ENCODE measurements at regions not wholly inside any gene's neighbourhood (a gene's known extent, or its start where the extent isn't known, plus 50 kb on each side); places are given as distances from the start of the nearest gene placed in this dataset.

- Histone ChIP-seq H3K27ac (no peak overlapping the region), H3K36me3 (no peaks in the 10 kb centered on the region), H3K27me3 (peaks cover 5% of the 10 kb centered on the region), H3K4me3 (no peak overlapping the region), H3K9me3 (no peaks in the 10 kb centered on the region), H3K4me1 (peaks cover 11% of the 10 kb centered on the region)
- WGBS = 51% methylated on average over 3 of the region's 3 CpGs
- no peak for DNase-seq (ENCODE audit: low spot score in 2 of 2)
- TF ChIP-seq POLR2AphosphoS5 (IDR thresholded peaks at IDR 0.05) = no peak
- TF ChIP-seq, protein P1, sequence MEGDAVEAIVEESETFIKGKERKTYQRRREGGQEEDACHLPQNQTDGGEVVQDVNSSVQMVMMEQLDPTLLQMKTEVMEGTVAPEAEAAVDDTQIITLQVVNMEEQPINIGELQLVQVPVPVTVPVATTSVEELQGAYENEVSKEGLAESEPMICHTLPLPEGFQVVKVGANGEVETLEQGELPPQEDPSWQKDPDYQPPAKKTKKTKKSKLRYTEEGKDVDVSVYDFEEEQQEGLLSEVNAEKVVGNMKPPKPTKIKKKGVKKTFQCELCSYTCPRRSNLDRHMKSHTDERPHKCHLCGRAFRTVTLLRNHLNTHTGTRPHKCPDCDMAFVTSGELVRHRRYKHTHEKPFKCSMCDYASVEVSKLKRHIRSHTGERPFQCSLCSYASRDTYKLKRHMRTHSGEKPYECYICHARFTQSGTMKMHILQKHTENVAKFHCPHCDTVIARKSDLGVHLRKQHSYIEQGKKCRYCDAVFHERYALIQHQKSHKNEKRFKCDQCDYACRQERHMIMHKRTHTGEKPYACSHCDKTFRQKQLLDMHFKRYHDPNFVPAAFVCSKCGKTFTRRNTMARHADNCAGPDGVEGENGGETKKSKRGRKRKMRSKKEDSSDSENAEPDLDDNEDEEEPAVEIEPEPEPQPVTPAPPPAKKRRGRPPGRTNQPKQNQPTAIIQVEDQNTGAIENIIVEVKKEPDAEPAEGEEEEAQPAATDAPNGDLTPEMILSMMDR (IDR thresholded peaks at IDR 0.05) = no peak
- TF ChIP-seq EP300 (IDR thresholded peaks at IDR 0.05) = no peak
- TF ChIP-seq POLR2A (IDR thresholded peaks at IDR 0.05) = no peak
Observed at GRCh38 chr15:92538115-92538514, 117.5 kb downstream of the FAM174B start.

GRCh38 chr15:92533298-92533697 is 122.3 kb downstream of the FAM174B start:
- H3K4me1 ChIP-seq = no peaks in the 10 kb centered on the region
- 81% methylated on average over 2 of the region's 2 CpGs for WGBS
- TF ChIP-seq, protein P1 (IDR thresholded peaks at IDR 0.05) = no peak
- no peak for TF ChIP-seq POLR2AphosphoS5 (IDR thresholded peaks at IDR 0.05)
- TF ChIP-seq POLR2A (IDR thresholded peaks at IDR 0.05) = no peak
- no peak for TF ChIP-seq EP300 (IDR thresholded peaks at IDR 0.05)
- no peak for DNase-seq (ENCODE audit: low spot score in 2 of 2)
- H3K27ac ChIP-seq = no peak overlapping the region
- H3K27me3 ChIP-seq = peaks cover 15% of the 10 kb centered on the region
- H3K4me3 ChIP-seq = no peak overlapping the region
- no peaks in the 10 kb centered on the region for H3K36me3 ChIP-seq
- no peaks in the 10 kb centered on the region for H3K9me3 ChIP-seq

GRCh38 chr15:92531406-92531805 is 124.2 kb downstream of the FAM174B start:
- H3K27me3 ChIP-seq = peaks cover 15% of the 10 kb centered on the region
- DNase-seq (ENCODE audit: low spot score in 2 of 2) = no peak
- no peaks in the 10 kb centered on the region for H3K36me3 ChIP-seq
- no peak overlapping the region for H3K27ac ChIP-seq
- no peak overlapping the region for H3K4me3 ChIP-seq
- H3K9me3 ChIP-seq = no peaks in the 10 kb centered on the region
- TF ChIP-seq POLR2A (IDR thresholded peaks at IDR 0.05) = no peak
- TF ChIP-seq EP300 (IDR thresholded peaks at IDR 0.05) = no peak
- no peak for TF ChIP-seq POLR2AphosphoS5 (IDR thresholded peaks at IDR 0.05)
- TF ChIP-seq, protein P1 (IDR thresholded peaks at IDR 0.05) = no peak
- WGBS = 88% methylated on average over 1 of the region's 1 CpG
- H3K4me1 ChIP-seq = no peaks in the 10 kb centered on the region

DNA sequence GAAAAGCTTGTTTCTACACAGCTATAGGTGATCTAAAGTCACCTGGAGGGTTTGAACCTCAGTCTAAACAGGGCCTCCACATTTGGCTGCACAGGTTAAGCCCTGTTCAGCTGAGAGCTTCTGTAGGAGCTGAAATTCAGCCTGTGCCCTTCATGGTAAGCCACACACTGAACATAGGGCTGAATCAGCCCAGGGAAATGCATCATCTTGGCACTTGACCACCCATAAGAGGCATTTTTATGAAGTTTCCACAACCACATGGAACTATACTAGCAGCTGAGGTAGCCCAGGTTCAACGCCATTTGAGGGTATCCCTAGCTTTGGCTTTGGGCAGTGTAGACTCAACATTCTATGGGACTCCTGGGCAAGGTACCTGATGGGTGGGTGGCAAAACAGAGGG is 126.8 kb downstream of the FAM174B start:
- Histone ChIP-seq H3K4me1 (no peaks in the 10 kb centered on the region), H3K9me3 (no peaks in the 10 kb centered on the region), H3K4me3 (no peak overlapping the region), H3K27ac (no peak overlapping the region), H3K36me3 (no peaks in the 10 kb centered on the region), H3K27me3 (peaks cover 15% of the 10 kb centered on the region)
- TF ChIP-seq POLR2A (IDR thresholded peaks at IDR 0.05) = no peak
- TF ChIP-seq POLR2AphosphoS5 (IDR thresholded peaks at IDR 0.05) = no peak
- TF ChIP-seq, protein P1 (IDR thresholded peaks at IDR 0.05) = no peak
- TF ChIP-seq EP300 (IDR thresholded peaks at IDR 0.05) = no peak
- 100% methylated on average over 1 of the region's 1 CpG for WGBS
- DNase-seq (ENCODE audit: low spot score in 2 of 2) = no peak

DNA sequence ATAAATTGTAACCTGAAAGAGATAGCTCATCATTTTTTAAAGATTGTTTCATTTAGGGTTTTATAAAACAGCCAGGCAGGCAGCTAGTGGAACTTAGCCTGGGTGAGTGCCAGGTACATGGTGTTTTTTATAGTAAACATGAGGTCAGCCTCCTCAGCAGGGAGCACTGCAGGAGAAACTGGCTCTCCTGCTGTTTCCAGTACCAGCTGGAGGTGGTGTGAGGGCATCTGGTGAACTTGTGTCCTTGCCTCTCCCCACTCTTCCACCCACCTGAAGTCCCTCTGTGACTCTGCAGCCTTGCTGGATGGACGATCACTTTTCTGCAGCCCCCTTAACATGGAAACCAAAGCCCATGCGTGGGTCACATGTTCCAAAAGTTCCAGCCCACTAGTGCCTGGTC is 128.4 kb downstream of the FAM174B start:
- TF ChIP-seq POLR2AphosphoS5 (IDR thresholded peaks at IDR 0.05) = no peak
- no peak for TF ChIP-seq POLR2A (IDR thresholded peaks at IDR 0.05)
- TF ChIP-seq, protein P1 (IDR thresholded peaks at IDR 0.05) = no peak
- no peak for TF ChIP-seq EP300 (IDR thresholded peaks at IDR 0.05)

More for the DNA sequence above, 128.4 kb downstream of the FAM174B start:
- DNase-seq (ENCODE audit: low spot score in 2 of 2) = no peak
- 87% methylated on average over 2 of the region's 2 CpGs for WGBS
- no peak overlapping the region for H3K4me3 ChIP-seq
- H3K9me3 ChIP-seq = no peaks in the 10 kb centered on the region
- H3K27me3 ChIP-seq = peaks cover 10% of the 10 kb centered on the region
- no peaks in the 10 kb centered on the region for H3K36me3 ChIP-seq
- H3K27ac ChIP-seq = no peak overlapping the region
- H3K4me1 ChIP-seq = no peaks in the 10 kb centered on the region
